Activated T-cell treated with anti-CD3 and anti-CD28 coated beads for 48 hours (primary cell): ENCODE measurements at regions not wholly inside any gene's neighbourhood (a gene's known extent, or its start where the extent isn't known, plus 50 kb on each side); places are given as distances from the start of the nearest gene placed in this dataset.
"Not testable (repeated sequence)": the region's sequence is repeated elsewhere in the genome, so short reads cannot be mapped to it uniquely, and the experiment has no call there.

Experiments used
- DNase-seq: peaks from one replicate; pipeline ENCODE4 v3.0.0-alpha.2; 2020; ENCODE audit warnings: low read depth

DNA sequence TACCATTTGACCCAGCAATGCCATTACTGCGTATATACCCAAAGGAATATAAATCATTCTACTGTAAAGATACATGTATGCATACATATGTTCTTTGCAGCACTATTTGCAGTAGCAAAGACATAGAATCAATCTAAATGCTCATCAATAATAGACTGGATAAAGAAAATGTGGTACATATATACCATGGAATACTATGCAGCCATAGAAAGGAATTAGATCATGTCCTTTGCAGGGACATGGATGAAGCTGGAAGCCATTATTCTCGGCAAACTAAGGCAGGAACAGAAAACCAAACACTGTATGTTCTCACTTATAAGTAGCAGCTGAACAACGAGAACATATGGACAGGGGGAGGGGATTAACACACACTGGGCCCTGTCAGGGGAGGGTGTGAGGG lies 54.8 kb upstream of the ZNF30 start:
- not testable (repeated sequence) for DNase-seq

DNA sequence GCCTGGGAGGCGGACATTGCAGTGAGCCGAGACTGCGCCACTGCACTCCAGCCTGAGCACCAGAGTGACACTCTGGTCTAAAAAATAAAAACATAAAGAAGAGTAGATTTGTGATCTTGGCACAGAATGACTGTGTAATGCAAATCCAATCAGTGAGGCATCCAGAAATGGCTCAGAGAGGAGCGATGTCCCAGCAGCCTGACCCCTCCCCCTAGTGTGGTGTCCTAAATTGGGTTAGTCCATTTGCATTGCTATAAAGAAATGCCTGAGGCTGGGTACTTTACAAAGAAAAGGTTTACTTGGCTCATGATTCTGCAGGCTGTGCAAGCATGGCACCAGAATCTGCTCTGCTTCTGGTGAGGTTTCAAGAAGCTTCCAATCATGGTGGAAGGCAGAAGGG lies 59.1 kb upstream of the ZNF30 start:
- no peak for DNase-seq

GRCh38 chr19:34865225-34865624 lies 61.5 kb upstream of the ZNF30 start:
- DNase-seq, result not testable (repeated sequence)

DNA sequence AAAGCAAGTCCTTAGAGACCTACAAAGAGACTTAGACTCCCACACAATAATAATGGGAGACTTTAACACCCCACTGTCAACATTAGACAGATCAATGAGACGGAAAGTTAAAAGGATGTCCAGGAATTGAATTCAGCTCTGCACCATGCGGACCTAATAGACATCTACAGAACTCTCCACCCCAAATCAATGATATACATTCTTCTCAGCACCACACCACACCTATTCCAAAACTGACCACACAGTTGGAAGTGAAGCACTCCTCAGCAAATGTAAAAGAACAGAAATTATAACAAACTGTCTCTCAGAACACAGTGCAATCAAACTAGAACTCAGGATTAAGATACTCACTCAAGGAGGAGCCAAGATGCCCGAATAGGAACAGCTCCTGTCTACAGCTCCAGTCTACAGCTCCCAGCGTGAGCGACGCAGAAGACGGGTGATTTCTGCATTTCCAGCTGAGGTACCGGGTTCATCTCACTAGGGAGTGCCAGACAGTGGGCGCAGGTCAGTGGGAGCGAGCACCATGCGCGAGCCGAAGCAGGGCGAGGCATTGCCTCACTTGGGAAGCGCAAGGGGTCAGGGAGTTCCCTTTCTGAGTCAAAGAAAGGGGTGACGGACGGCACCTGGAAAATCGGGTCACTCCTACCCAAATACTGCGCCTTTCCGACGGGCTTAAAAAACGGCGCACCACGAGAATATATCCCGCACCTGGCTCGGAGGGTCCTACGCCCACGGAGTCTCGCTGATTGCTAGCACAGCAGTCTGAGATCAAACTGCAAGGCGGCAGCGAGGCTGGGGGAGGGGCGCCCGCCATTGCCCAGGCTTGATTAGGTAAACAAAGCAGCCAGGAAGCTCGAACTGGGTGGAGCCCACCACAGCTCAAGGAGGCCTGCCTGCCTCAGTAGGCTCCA lies 66.6 kb upstream of the ZNF30 start:
- not testable (repeated sequence) for DNase-seq

- not testable (repeated sequence) for DNase-seq
These were observed 67.4 kb upstream of the ZNF30 start for GRCh38 chr19:34859325-34859724.

GRCh38 chr19:34856052-34856451 lies 70.7 kb upstream of the ZNF30 start:
- no peak for DNase-seq

DNA sequence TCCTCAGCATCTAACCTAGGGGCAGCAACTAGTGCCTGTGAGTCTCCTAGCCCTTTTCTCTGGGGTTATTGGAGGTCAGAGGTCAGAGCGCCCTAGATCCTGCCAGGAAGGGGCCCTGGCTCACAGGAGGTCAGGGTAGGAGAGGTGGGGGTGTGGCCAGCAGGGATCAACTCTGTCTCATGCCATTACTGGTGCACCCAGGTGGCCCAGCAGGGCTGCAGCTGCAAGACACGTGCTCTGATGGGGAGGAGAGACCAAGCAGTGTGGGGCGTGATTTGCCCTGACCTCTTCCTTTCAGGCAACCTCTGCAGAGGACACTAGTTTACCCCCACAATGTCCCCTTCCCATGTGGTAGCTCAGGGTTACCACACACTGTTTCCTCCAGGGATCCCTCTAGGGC lies 73.3 kb upstream of the ZNF30 start:
- no peak for DNase-seq

- DNase-seq, result no peak
These were observed 74.0 kb upstream of the ZNF30 start for GRCh38 chr19:34852669-34853068.

DNA sequence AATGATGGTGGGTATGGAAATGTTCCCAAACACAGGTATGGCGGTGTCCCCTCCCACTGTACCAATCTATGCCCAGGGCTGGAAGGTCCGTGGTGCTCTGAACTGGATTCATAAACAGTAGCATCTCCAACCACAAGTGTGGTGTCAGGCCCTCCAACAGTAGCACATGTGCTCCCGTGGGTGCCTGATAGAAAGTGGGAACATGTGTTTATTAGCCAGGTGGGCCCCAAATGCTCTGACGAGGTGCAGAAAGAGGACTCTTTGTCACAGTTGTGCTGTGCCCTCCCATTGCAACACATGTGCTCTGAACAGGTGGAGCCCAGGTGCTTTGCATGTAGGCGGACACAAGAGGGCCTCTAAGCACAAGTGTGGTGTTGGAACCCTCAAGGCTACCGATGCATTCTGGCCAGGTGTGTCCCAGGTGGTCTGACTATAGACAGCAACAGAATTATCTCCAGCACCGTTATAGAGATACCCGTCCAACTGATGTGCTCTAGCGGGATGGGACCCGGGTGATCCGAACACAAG lies 75.4 kb upstream of the ZNF30 start:
- no peak for DNase-seq

DNA sequence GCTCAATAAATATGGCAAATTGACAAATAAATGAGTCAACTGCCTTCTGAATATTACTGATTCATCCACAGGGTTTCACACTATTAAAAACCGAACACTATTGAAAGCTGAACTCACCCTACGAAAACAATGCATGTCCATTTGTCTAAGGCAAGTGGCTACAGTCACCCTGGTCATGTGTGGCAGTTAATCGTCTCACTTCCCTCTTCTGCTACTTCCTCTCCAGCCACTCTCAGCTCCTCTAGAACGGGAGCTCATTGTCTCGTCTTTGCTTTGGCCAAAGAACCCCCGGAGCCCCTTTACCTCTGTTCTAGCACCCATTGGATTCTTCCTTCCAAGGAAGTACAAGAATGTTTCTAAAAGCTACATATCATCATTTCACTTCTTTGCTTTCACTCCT lies 74.4 kb upstream of the ZNF599 start:
- DNase-seq, result no peak

DNA sequence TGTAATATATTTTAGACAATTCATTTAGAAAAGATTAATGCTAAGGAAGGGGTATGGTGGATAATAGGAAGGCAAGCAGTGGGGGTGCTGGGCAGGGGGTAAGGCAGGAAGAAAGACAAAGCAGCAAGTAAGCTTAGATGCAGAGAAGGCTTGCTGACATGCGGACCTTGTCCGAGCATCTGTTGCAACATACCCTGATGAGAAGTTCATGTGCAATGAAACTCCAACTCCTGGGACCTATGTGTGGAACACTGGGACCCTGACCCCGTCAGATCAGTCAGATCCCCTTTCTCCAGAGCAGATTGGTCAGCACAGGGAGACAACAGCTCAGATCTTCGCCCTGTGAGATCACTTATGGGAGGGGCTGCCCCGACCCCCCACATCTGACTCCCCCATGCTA lies 71.3 kb upstream of the ZNF599 start:
- no peak for DNase-seq

DNA sequence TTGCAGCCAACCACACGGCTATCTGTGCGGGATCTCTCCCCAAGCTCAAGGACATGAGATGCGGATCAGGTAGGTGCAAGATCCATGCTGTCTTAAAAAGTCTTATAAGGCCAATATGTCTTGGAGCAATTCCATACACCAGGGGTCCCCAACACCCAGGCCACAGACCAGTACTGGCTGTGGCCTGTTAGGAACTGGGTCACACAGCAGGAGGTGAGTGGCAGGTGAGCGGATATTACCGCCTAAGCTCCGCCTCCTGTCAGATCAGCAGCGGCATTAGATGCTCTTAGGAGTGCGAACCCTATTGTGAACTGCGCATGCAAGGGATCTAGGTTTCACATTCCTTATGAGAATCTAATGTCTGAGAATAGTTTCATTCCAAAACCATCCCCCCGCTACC lies 68.8 kb upstream of the ZNF599 start:
- no peak for DNase-seq

- peak; percentile 18 for DNase-seq
These were observed 65.9 kb upstream of the ZNF599 start for GRCh38 chr19:34838753-34839431.

GRCh38 chr19:34838248-34838647 lies 65.2 kb upstream of the ZNF599 start:
- DNase-seq, result no peak

GRCh38 chr19:34837262-34837661 lies 64.2 kb upstream of the ZNF599 start:
- no peak for DNase-seq

GRCh38 chr19:34835631-34836351 lies 62.8 kb upstream of the ZNF599 start:
- no peak for DNase-seq

GRCh38 chr19:34834472-34835061 lies 61.6 kb upstream of the ZNF599 start:
- DNase-seq, result no peak

DNA sequence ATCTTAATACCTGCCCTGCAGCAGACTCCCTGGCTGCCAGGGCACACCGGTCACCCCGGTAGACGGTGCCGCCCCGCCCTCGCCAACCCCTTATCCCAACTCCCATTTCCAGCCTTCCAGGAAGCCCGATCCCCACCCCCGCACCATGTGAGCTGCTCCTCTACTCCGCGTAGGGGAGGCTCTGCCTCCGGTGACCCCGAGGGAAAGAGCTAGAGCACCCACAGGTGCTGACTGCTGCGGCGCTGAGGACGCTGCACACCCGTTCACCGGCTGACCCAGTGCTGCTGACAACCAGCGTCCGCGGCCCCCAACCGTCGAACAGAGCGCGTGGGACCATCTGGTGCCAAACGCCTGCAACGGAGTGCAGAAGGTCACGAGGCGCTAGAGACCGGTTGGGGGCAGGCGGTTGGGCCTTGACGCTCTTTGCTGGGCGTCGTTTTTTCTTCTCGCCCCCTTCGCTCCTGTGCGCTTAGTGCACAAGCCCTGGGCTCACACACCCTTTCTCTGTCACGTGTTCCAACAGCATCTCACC lies 59.6 kb upstream of the ZNF599 start:
- no peak for DNase-seq

GRCh38 chr19:34831714-34832113 lies 58.7 kb upstream of the ZNF599 start:
- no peak for DNase-seq

DNA sequence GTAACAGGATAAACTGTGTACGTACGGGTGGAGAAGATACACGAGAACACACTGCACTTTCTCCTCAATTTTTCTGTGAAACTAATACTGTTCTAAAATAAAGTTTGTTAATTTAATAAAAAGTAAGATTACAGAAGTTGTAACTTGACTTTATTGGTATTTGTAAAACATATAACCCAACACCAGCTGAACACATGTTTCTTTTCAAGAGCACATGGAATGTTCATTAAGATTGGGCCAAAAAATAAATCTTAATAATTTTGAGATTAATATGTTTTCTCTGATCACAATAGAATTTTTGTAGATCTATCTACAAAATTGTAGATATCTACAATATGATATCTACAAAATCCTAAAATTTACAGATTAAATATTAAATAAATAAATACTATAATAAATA lies 55.1 kb upstream of the ZNF599 start:
- no peak for DNase-seq

DNA sequence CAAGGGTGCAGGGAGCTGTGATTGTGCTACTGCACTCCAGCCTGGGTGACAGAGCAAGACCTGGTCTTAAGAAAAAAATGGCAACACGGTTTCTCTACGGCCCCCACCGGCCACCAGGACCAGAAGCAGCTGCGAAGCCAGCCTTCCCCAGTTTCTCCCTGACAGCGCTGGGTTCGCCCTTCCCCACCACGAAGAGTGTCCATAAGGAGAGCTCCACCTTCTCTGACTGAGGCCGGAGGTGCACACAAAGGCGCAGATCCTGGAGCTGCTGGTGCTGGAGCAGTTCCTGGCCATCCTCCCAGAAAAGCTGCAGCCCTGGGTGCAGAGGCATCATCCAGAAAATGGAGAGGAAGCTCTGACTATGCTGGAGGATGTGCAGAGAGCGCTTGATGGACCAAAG lies 52.2 kb upstream of the ZNF599 start:
- no peak for DNase-seq

DNA sequence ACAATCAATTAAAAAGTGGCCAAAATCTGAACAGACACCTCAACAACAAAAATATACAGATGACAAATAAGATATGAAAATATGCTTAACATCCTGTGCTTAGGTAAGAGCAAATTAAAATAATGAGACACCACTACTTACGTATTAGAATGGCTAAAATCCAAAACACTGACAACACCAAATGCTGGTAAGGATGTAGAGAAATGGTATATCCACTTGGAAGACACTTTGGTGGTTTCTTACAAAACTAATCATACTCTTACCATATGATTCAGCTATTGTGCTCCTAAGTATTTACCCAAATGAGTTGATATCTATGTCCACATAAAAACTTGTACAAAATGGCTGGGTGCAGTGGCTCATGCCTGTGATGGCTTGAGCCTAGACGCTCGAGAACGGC lies 51.7 kb upstream of the ZNF599 start:
- DNase-seq, result no peak
